Ishikawa (cell line): ENCODE measurements at regions not wholly inside any gene's neighbourhood (a gene's known extent, or its start where the extent isn't known, plus 50 kb on each side); places are given as distances from the start of the nearest gene placed in this dataset.

Experiments used
- CEBPB ChIP-seq: IDR thresholded peaks from 2 replicates; pipeline ENCODE4 v1.6.1; 2012
- CREB1 ChIP-seq: IDR thresholded peaks from 2 replicates; pipeline ENCODE4 v1.6.1; 2012; ENCODE audit warnings: low read depth
- EGR1 ChIP-seq: IDR thresholded peaks from 2 replicates; pipeline ENCODE4 v1.6.1; 2012
- EP300 ChIP-seq: IDR thresholded peaks from 2 replicates; pipeline ENCODE4 v1.6.1; 2012; ENCODE audit warnings: borderline replicate concordance
- FOXM1 ChIP-seq: IDR thresholded peaks from 2 replicates; pipeline ENCODE4 v1.6.1; 2012; ENCODE audit warnings: low read depth, borderline replicate concordance
- MAX ChIP-seq: IDR thresholded peaks from 2 replicates; pipeline ENCODE4 v1.6.1; 2012
- NFIC ChIP-seq: IDR thresholded peaks from 2 replicates; pipeline ENCODE4 v1.6.1; 2012
- RAD21 ChIP-seq: IDR thresholded peaks from 2 replicates; pipeline ENCODE4 v1.6.1; 2012; ENCODE audit warnings: low read depth
- REST ChIP-seq: IDR thresholded peaks from 2 replicates; pipeline ENCODE4 v1.6.1; 2012; ENCODE audit warnings: low read depth, mild to moderate bottlenecking
- TAF1 ChIP-seq: IDR thresholded peaks from 2 replicates; pipeline ENCODE4 v1.6.1; 2012; ENCODE audit warnings: low read depth, mild to moderate bottlenecking
- TCF12 ChIP-seq: IDR thresholded peaks from 2 replicates; pipeline ENCODE4 v1.6.1; 2012; ENCODE audit warnings: low read depth
- TEAD4 ChIP-seq: IDR thresholded peaks from 2 replicates; pipeline ENCODE4 v1.6.1; 2012
- USF1 ChIP-seq: IDR thresholded peaks from 2 replicates; pipeline ENCODE4 v1.6.1; 2012
- YY1 ChIP-seq: IDR thresholded peaks from 2 replicates; pipeline ENCODE4 v1.6.1; 2012; ENCODE audit warnings: low read depth
- ZBTB7A ChIP-seq: IDR thresholded peaks from 2 replicates; pipeline ENCODE4 v1.6.1; 2012; ENCODE audit warnings: low read depth

- TF ChIP-seq ZBTB7A (no peak), TEAD4 (no peak), USF1 (no peak), FOXM1 (no peak), EGR1 (no peak), CEBPB (no peak), NFIC (no peak), MAX (no peak), TCF12 (no peak), YY1 (no peak), CREB1 (no peak), RAD21 (no peak), REST (no peak), TAF1 (no peak), EP300 (no peak)
These were observed 169.5 kb downstream of the DKK1 start for GRCh38 chr10:52483587-52483986.

- TF ChIP-seq TEAD4 (no peak), USF1 (no peak), YY1 (no peak), NFIC (no peak), ZBTB7A (no peak), EP300 (no peak), REST (no peak), TCF12 (no peak), FOXM1 (no peak), CREB1 (no peak), CEBPB (no peak), MAX (no peak), TAF1 (no peak), EGR1 (no peak), RAD21 (no peak)
These were observed 170.4 kb downstream of the DKK1 start for GRCh38 chr10:52484206-52485065.

GRCh38 chr10:52485462-52485861 is 171.4 kb downstream of the DKK1 start:
- no peak for TF ChIP-seq USF1
- TF ChIP-seq CREB1, result no peak
- no peak for TF ChIP-seq MAX
- no peak for TF ChIP-seq REST
- TF ChIP-seq TAF1, result no peak
- no peak for TF ChIP-seq TCF12
- TF ChIP-seq EP300, result no peak
- no peak for TF ChIP-seq NFIC
- no peak for TF ChIP-seq ZBTB7A
- TF ChIP-seq TEAD4, result no peak
- no peak for TF ChIP-seq RAD21
- TF ChIP-seq EGR1, result no peak
